ENCODE measurements at regions not wholly inside any gene's neighbourhood (a gene's known extent, or its start where the extent isn't known, plus 50 kb on each side); places are given as distances from the start of the nearest gene placed in this dataset.

- no peak for DNase-seq
- 100% methylated on average over 1 of the region's 15 CpGs for WGBS (ENCODE audit: insufficient coverage, low lambda C conversion rate)
- H3K27ac ChIP-seq (ENCODE audit: low read length): no peak overlapping the region
These were observed 160.9 kb downstream of the ADAMTS15 start for GRCh38 chr11:130609121-130610035.

GRCh38 chr11:130611791-130612251, 163.4 kb downstream of the ADAMTS15 start:
- no peak for DNase-seq
- 60% methylated on average over 2 of the region's 5 CpGs for WGBS (ENCODE audit: insufficient coverage, low lambda C conversion rate)
- Histone ChIP-seq H3K27me3 (ENCODE audit: control insufficient read depth, insufficient read depth, low read length) (no peaks in the 10 kb centered on the region), H3K36me3 (ENCODE audit: control insufficient read depth, insufficient read depth, low read length) (no peaks in the 10 kb centered on the region), H3K27ac (ENCODE audit: low read length) (no peak overlapping the region), H3K4me3 (ENCODE audit: low read length) (no peak overlapping the region), H3K9me3 (ENCODE audit: control insufficient read depth, low read depth, low read length) (no peaks in the 10 kb centered on the region), H3K4me1 (ENCODE audit: control insufficient read depth, insufficient read depth, low read length) (no peaks in the 10 kb centered on the region)

More at GRCh38 chr11:130609121-130610035, 160.9 kb downstream of the ADAMTS15 start:
- Histone ChIP-seq H3K4me3 (ENCODE audit: low read length) (no peak overlapping the region), H3K36me3 (ENCODE audit: control insufficient read depth, insufficient read depth, low read length) (no peaks in the 10 kb centered on the region), H3K4me1 (ENCODE audit: control insufficient read depth, insufficient read depth, low read length) (no peaks in the 10 kb centered on the region), H3K9me3 (ENCODE audit: control insufficient read depth, low read depth, low read length) (no peaks in the 10 kb centered on the region), H3K27me3 (ENCODE audit: control insufficient read depth, insufficient read depth, low read length) (no peaks in the 10 kb centered on the region)

DNA sequence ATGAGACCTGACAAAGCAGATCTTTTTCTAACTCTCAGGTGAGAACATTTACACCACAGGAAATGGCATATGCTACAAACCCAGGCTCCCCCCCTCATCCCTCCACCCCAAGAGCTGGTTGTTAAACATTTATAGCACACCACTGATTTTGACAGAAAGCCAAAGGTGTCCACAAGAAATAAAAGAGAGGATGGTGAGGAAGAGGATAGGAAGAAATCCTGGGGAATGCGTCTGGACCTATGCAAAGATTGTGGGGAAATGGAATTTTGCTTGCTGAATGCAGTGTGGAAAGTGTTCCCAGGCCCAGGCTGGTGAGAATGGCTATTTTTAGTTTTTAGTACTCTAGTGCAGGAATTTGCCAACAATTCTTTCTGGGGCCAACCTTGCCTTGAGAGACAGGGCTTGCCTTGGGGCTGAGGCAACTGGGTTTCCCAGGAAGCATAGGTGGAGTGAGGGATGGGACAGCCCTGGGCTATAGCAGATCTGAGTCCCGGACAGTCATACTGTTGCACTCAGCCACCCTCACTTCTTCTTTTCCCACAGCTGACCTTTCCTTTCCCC, 163.9 kb downstream of the ADAMTS15 start:
- 100% methylated on average over 1 of the region's 2 CpGs for WGBS (ENCODE audit: insufficient coverage, low lambda C conversion rate)
- Histone ChIP-seq H3K27me3 (ENCODE audit: control insufficient read depth, insufficient read depth, low read length) (no peaks in the 10 kb centered on the region), H3K36me3 (ENCODE audit: control insufficient read depth, insufficient read depth, low read length) (no peaks in the 10 kb centered on the region), H3K9me3 (ENCODE audit: control insufficient read depth, low read depth, low read length) (no peaks in the 10 kb centered on the region), H3K4me3 (ENCODE audit: low read length) (no peak overlapping the region), H3K4me1 (ENCODE audit: control insufficient read depth, insufficient read depth, low read length) (no peaks in the 10 kb centered on the region), H3K27ac (ENCODE audit: low read length) (no peak overlapping the region)
- DNase-seq: no peak

DNA sequence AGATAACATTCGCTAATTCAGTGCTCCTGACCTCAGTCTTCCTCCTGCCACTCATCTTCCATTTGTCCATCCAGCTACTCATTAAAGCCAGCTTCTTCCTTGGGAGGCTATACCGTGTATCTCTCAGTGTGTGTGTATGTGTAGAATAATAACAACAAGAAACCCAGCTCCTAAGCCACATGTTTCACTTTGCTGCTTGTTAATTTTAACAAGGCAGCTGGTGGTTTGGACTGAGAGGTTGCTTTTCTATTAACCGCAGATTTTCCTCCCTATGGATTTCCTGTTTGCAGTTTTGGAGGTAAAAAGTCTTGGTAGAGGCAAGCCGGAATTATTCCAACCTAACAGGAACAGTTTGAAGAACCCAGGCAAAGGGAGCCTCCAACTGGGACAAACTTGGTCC, 165.0 kb downstream of the ADAMTS15 start:
- no peak overlapping the region for H3K27ac ChIP-seq (ENCODE audit: low read length)
- WGBS (ENCODE audit: insufficient coverage, low lambda C conversion rate): 92% methylated on average over 2 of the region's 4 CpGs
- no peaks in the 10 kb centered on the region for H3K4me1 ChIP-seq (ENCODE audit: control insufficient read depth, insufficient read depth, low read length)

GRCh38 chr11:130614591-130614990, 166.1 kb downstream of the ADAMTS15 start:
- 80% methylated on average over 1 of the region's 3 CpGs for WGBS (ENCODE audit: insufficient coverage, low lambda C conversion rate)
- no peak for DNase-seq
- no peak overlapping the region for H3K27ac ChIP-seq (ENCODE audit: low read length)
- no peaks in the 10 kb centered on the region for H3K4me1 ChIP-seq (ENCODE audit: control insufficient read depth, insufficient read depth, low read length)
- H3K4me3 ChIP-seq (ENCODE audit: low read length): no peak overlapping the region
- peaks cover 7% of the 10 kb centered on the region for H3K9me3 ChIP-seq (ENCODE audit: control insufficient read depth, low read depth, low read length)
- no peaks in the 10 kb centered on the region for H3K27me3 ChIP-seq (ENCODE audit: control insufficient read depth, insufficient read depth, low read length)
- H3K36me3 ChIP-seq (ENCODE audit: control insufficient read depth, insufficient read depth, low read length): no peaks in the 10 kb centered on the region

More for the DNA sequence above, 165.0 kb downstream of the ADAMTS15 start:
- H3K9me3 ChIP-seq (ENCODE audit: control insufficient read depth, low read depth, low read length): peaks cover 3% of the 10 kb centered on the region
- no peak overlapping the region for H3K4me3 ChIP-seq (ENCODE audit: low read length)
- no peaks in the 10 kb centered on the region for H3K27me3 ChIP-seq (ENCODE audit: control insufficient read depth, insufficient read depth, low read length)
- no peaks in the 10 kb centered on the region for H3K36me3 ChIP-seq (ENCODE audit: control insufficient read depth, insufficient read depth, low read length)
- no peak for DNase-seq

- WGBS (ENCODE audit: insufficient coverage, low lambda C conversion rate): no CpG with 5 or more reads among the region's 3 CpGs
- H3K9me3 ChIP-seq (ENCODE audit: control insufficient read depth, low read depth, low read length): peaks cover 7% of the 10 kb centered on the region
- no peak for DNase-seq
- H3K36me3 ChIP-seq (ENCODE audit: control insufficient read depth, insufficient read depth, low read length): no peaks in the 10 kb centered on the region
- no peak overlapping the region for H3K4me3 ChIP-seq (ENCODE audit: low read length)
- H3K4me1 ChIP-seq (ENCODE audit: control insufficient read depth, insufficient read depth, low read length): no peaks in the 10 kb centered on the region
- H3K27me3 ChIP-seq (ENCODE audit: control insufficient read depth, insufficient read depth, low read length): no peaks in the 10 kb centered on the region
- H3K27ac ChIP-seq (ENCODE audit: low read length): no peak overlapping the region
These were observed 167.1 kb downstream of the ADAMTS15 start for GRCh38 chr11:130615561-130615960.

DNA sequence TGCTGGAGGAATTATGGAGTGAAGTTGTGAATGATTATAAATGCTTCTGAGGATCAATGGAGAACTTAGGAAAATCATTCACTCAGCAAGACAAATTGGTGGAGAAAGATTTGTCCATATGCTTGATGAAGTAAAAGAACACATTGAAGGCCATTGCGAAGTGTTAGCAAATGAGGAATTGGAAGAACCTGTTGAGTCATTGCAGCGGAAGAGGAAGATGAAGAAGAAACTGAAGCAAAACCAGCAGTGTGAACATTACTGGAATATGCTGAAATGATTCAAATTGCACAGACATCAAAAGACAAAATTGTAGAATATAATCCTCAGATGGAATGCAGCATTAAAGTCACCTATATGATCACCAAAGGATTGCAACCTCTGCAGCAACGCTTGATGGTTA, 168.1 kb downstream of the ADAMTS15 start:
- no peaks in the 10 kb centered on the region for H3K36me3 ChIP-seq (ENCODE audit: control insufficient read depth, insufficient read depth, low read length)
- no peak overlapping the region for H3K27ac ChIP-seq (ENCODE audit: low read length)
- H3K27me3 ChIP-seq (ENCODE audit: control insufficient read depth, insufficient read depth, low read length): no peaks in the 10 kb centered on the region
- H3K4me3 ChIP-seq (ENCODE audit: low read length): no peak overlapping the region
- WGBS (ENCODE audit: insufficient coverage, low lambda C conversion rate): 100% methylated on average over 2 of the region's 3 CpGs
- H3K4me1 ChIP-seq (ENCODE audit: control insufficient read depth, insufficient read depth, low read length): no peaks in the 10 kb centered on the region
- no peak for DNase-seq
- peaks cover 7% of the 10 kb centered on the region for H3K9me3 ChIP-seq (ENCODE audit: control insufficient read depth, low read depth, low read length)

DNA sequence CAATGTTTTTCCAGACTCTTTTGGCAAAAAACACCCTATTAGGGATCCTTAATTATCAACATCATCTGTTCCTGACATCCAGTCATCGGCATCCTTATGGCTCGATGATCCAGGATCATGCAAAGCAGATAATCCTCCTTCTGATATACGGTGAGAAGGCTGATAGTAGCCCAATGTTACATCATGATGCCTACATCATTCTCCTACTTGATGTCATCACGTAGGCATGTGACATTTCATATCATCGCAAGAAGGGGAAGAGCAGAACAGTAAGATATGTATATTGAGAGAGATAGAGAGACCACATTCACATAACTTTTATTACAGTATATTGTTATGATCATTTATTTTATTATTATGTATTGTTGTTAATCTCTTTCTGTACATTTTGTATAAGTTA, 168.6 kb downstream of the ADAMTS15 start:
- no peaks in the 10 kb centered on the region for H3K27me3 ChIP-seq (ENCODE audit: control insufficient read depth, insufficient read depth, low read length)
- H3K4me3 ChIP-seq (ENCODE audit: low read length): no peak overlapping the region
- no peaks in the 10 kb centered on the region for H3K4me1 ChIP-seq (ENCODE audit: control insufficient read depth, insufficient read depth, low read length)
- no peaks in the 10 kb centered on the region for H3K36me3 ChIP-seq (ENCODE audit: control insufficient read depth, insufficient read depth, low read length)
- H3K27ac ChIP-seq (ENCODE audit: low read length): no peak overlapping the region
- no peak for DNase-seq
- H3K9me3 ChIP-seq (ENCODE audit: control insufficient read depth, low read depth, low read length): peaks cover 7% of the 10 kb centered on the region
- WGBS (ENCODE audit: insufficient coverage, low lambda C conversion rate): 100% methylated on average over 1 of the region's 5 CpGs

GRCh38 chr11:130620548-130620947, 172.1 kb downstream of the ADAMTS15 start:
- H3K27me3 ChIP-seq (ENCODE audit: control insufficient read depth, insufficient read depth, low read length): no peaks in the 10 kb centered on the region
- H3K27ac ChIP-seq (ENCODE audit: low read length): no peak overlapping the region
- H3K4me3 ChIP-seq (ENCODE audit: low read length): no peak overlapping the region
- H3K36me3 ChIP-seq (ENCODE audit: control insufficient read depth, insufficient read depth, low read length): no peaks in the 10 kb centered on the region
- WGBS (ENCODE audit: insufficient coverage, low lambda C conversion rate): 90% methylated on average over 1 of the region's 4 CpGs
- no peaks in the 10 kb centered on the region for H3K4me1 ChIP-seq (ENCODE audit: control insufficient read depth, insufficient read depth, low read length)
- no peak for DNase-seq
- peaks cover 7% of the 10 kb centered on the region for H3K9me3 ChIP-seq (ENCODE audit: control insufficient read depth, low read depth, low read length)

DNA sequence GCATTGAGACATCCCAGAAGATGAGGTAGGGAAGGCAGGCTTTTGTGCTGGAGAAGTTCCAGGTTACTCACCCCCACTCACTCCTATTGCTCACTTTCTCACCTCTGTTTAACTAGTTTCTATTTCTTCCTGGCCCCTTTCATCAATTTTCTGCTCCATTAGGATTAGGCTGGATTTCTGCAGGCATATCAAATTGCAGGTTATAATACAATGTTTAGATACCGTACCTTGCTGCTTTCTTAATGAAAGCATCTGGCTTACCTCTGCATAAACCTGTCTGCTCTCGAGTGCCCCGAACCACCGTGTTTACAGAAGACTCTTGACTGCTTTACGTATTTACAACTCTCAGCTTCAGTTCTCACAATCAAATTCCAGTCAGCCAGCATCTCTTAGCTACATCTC, 173.7 kb downstream of the ADAMTS15 start:
- no peak overlapping the region for H3K4me3 ChIP-seq (ENCODE audit: low read length)
- H3K27me3 ChIP-seq (ENCODE audit: control insufficient read depth, insufficient read depth, low read length): no peaks in the 10 kb centered on the region
- no peak overlapping the region for H3K27ac ChIP-seq (ENCODE audit: low read length)
- no peak for DNase-seq
- no peaks in the 10 kb centered on the region for H3K36me3 ChIP-seq (ENCODE audit: control insufficient read depth, insufficient read depth, low read length)
- H3K9me3 ChIP-seq (ENCODE audit: control insufficient read depth, low read depth, low read length): peaks cover 7% of the 10 kb centered on the region
- WGBS (ENCODE audit: insufficient coverage, low lambda C conversion rate): no CpG with 5 or more reads among the region's 5 CpGs
- no peaks in the 10 kb centered on the region for H3K4me1 ChIP-seq (ENCODE audit: control insufficient read depth, insufficient read depth, low read length)
